Upper lobe of left lung (tissue), 4 donors: ENCODE measurements at regions not wholly inside any gene's neighbourhood (a gene's known extent, or its start where the extent isn't known, plus 50 kb on each side); places are given as distances from the start of the nearest gene placed in this dataset.

Experiments used
- CTCF ChIP-seq, 6 experiments: fragments of 450-650 bp in 4 of 6; fragments of 200-600 bp in 2 of 6; sonication (generic) in 2 of 6; IDR thresholded peaks; one replicate each; pipeline ENCODE4 v1.5.1; 2016 to 2019; ENCODE audit warnings: antibody characterized with exemption in 6 of 6
- EP300 ChIP-seq, 4 donors: sonication (generic); formaldehyde crosslinking; IDR thresholded peaks; one replicate each; pipeline ENCODE4 v1.5.1; 2017; ENCODE audit warnings: antibody characterized with exemption in 4 of 4, control low read depth in 2 of 4
- POLR2A ChIP-seq, 4 donors: fragments of 450-650 bp; IDR thresholded peaks; one replicate each; pipeline ENCODE4 v1.5.1; 2016 to 2017; ENCODE audit warnings: antibody characterized with exemption in 4 of 4, mild to moderate bottlenecking in 2 of 4

- no peak for TF ChIP-seq CTCF (IDR thresholded peaks at IDR 0.05)
- no peak for TF ChIP-seq EP300 (IDR thresholded peaks at IDR 0.05)
- TF ChIP-seq POLR2A (IDR thresholded peaks at IDR 0.05) = no peak
Observed at GRCh38 chr13:106688940-106689339, 121.0 kb upstream of the ARGLU1 start.
